GM18526 (cell line): ENCODE measurements at regions not wholly inside any gene's neighbourhood (a gene's known extent, or its start where the extent isn't known, plus 50 kb on each side); places are given as distances from the start of the nearest gene placed in this dataset.

Source experiments
- POLR2A ChIP-seq: IDR thresholded peaks from 3 replicates; pipeline ENCODE4 v1.6.1; 2011; ENCODE audit not compliant: insufficient read length; ENCODE audit errors: extremely low read depth

DNA sequence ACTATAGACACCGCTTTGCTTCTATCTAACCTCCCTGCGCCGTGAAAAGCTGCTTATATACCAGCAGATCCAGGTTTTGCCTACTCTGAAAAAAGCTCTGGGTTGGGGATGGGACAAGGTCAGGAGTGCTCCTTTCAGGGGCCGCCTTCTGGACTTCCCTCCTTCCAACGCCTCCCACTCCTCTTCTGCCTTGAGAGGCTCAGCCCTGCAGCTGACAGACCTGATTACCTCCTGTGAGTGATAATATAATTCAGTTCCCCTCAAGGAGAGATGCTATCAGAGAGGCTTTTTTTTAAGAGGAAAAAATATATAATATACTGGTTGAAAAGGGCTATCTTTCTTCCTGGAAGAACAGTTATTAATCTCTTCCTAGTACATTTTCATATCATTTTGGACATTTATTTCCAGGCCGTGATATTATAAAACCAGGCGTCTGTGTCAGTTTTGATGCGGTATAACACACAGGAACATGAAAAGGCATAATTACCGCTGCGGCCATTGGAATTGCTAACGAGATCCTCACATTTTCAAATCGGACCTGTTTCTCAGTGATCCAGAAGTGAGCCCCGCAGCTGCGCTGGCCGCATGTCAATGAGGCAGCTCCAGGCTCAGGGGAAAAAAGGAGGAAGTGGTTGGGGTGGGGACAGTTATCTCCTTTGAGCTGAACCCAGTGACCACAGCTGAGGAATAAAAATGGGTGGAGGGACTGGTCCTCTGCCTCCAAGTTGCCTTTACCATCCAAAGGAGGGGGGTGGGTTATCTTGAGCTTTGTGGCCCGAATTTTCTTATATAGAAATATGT lies 457.1 kb downstream of the TYW1 start:
- no peak for TF ChIP-seq POLR2A

DNA sequence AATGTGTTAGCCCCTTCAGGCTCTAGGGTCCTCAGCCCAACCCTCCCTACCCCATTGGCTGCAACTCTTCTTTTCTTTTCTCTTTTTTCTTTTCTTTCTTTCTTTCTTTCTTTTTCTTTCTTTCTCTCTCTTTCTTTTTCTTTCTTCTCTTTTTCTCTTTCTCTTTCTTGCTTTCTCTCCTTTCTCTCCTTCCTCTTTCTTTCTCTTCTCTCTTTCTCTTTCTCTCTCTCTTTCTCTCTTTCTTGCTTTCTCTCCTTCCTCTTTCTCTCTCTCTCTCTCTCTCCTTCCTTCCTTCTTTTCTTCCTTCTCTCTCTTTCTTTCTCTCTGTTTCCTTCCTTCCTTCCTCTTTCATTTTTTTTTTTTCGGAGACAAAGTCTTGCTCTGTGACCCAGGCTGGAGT lies 458.9 kb downstream of the TYW1 start:
- no peak for TF ChIP-seq POLR2A

GRCh38 chr7:67462781-67463191 lies 466.2 kb downstream of the TYW1 start:
- TF ChIP-seq POLR2A = no peak

DNA sequence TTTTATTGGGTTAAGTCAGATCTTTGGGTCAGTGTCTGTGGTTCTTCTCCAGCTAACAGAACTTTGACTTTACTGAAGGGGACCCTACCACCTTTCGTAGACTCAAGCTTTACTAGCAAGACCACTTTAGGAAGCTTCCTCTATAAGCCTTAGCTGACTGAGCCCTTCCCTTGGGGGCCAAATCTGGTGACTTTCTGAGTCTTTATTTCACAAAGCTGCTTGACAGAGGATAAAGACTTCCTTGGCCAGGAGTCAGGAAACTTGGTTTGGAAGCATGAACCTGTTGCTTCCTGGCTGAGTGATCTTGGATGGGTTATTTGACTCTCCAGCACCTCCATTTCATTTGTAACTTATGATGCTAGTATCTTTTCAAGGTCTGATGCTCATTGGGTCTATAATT lies 466.7 kb downstream of the TYW1 start:
- TF ChIP-seq POLR2A = no peak

DNA sequence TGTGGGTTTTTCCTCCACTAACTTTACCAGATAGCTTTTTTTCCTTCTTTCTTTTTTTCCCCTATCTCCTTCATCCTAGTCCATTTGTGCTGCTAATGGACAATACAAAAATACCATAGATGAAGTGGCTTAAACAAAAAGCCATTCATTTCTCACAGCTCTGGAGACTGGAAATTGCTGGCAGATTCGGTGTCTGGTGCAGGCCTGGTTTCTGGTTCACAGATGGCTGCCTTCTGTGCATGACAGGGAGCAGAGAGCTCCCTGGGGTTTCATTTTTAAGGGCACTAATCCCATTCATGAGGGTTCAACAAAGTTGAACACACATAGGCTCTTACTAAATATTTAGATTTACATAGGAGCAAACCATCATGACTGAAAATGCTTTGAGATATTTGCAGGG lies 467.4 kb downstream of the TYW1 start:
- no peak for TF ChIP-seq POLR2A

- no peak for TF ChIP-seq POLR2A
Measured at GRCh38 chr7:67466109-67466508, 469.5 kb downstream of the TYW1 start.

GRCh38 chr7:67470256-67470751 lies 473.7 kb downstream of the TYW1 start:
- TF ChIP-seq POLR2A = no peak

- TF ChIP-seq POLR2A = no peak
Measured at GRCh38 chr7:67475293-67475692, 478.7 kb downstream of the TYW1 start.

DNA sequence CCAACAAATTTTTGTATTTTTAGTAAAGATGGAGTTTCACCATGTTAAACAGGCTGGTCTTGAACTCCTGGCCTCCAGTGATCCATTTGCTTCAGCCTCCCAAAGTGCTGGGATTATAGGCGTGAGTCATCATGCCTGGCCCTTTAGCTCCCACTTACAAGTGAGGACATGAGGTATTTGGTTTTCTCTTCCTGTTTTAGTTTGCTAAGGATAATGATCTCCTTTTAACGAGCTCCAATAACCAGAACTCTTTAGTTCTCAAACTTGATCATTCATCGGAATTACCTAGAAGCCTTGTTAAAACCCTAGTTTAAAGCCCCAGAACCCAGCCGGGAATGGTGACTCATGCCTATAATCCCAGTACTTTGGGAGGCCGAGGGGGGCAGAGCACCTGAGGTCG lies 481.4 kb downstream of the TYW1 start:
- TF ChIP-seq POLR2A = no peak

DNA sequence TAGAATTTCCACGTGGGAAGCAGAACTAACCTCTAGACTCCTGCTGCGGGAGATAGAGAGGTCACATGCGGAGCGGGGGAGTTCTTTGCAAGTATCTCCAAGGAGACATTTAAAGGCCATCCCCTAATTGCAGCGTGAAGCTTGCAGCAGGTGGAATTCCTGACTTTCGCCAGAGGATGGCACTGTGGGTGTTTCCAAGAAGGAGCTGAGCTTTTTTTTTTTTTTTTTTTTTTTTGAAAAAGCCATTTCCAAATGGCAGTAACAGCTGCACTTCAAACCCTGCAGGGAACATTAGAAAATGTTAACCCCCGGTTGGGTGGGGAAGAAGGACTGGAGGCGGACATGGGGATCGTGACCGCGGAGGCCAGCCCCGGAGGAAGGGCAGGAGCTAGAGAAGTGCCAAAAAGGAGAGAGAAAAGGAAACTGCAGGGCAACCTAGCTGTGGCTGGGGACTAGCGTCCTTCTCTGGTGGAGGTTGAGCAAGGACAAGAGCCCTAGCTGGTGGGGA lies 487.7 kb downstream of the TYW1 start:
- TF ChIP-seq POLR2A = no peak

DNA sequence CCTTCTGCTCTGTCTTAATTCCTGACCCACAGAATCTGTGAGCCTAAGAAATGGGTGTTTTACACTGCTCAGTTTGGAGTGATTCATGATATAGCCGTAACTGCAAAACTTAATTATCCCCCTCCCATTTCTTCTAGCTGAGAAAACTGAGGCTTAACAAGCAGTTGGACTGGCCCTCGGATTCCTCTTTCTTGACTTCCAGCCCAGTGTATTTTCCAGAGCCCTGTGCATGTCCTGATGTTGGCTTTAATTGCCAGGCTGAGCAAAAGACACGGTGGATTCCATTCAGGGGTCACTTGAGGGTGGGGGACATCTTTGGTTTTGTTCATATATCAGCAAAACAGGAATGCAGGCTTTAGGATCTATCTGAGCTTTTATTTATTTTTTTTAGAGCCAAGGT lies 489.8 kb downstream of the TYW1 start:
- no peak for TF ChIP-seq POLR2A

DNA sequence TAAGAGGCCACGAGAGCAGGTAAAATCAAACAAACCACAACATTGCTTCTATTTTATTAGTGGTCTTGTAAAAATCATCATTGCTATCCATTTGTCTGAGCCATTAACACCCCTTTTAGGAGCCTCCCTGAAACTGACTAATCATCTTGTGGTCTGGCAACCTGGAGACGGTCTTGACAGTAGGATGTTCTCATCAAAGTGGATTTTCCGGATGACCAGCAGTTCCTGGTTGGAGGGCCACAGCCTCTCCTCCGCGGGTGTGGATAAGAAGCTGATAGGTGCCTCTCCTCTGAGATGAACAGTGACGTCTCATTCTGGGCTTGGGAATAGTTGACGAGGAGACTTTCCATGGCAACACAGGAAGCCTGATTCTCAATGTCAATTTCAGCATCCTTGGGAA lies 490.7 kb downstream of the TYW1 start:
- TF ChIP-seq POLR2A = no peak

- TF ChIP-seq POLR2A = no peak
Measured at GRCh38 chr7:67489881-67490280, 493.2 kb downstream of the TYW1 start.

DNA sequence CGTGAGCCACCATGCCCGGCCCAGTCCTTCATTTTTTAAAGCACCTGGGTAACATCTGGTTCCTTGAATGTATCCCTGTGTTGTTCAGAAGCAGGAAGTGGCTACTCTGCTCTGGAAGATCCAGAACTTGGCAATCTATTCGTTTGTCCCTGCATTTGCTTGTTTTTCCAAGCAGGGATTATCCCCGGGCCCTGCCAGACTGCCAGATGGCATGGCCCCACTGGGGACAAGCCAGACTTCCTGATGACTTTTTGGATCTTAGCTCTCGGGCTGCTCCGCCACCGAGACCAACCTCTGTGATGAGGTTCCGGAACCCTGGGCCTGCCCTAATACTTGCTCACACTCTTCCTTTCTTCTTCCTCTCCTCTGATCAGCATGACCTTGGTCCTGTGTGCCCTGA lies 496.7 kb downstream of the TYW1 start:
- no peak for TF ChIP-seq POLR2A

DNA sequence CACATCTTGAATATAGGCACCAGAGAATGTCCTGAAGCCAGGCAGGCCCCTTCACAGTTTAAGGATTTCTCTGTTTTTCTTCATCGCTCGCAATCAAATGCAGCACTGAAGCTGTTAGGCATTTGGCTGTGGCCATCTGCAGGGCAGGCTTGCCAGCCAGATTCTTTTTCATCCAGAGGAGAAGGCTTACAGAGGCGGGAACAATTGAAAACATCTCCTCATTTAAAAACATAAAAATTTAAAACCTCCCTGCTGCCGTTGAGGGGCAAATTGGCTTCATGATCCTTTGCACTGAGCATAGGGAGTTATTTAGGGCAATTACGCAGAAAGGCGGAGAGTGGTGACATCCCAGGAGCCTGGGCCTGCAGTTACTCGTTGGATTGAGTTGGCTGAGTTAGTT lies 500.0 kb downstream of the TYW1 start:
- no peak for TF ChIP-seq POLR2A

- TF ChIP-seq POLR2A = no peak
Measured at GRCh38 chr7:67502929-67503328, 506.3 kb downstream of the TYW1 start.

DNA sequence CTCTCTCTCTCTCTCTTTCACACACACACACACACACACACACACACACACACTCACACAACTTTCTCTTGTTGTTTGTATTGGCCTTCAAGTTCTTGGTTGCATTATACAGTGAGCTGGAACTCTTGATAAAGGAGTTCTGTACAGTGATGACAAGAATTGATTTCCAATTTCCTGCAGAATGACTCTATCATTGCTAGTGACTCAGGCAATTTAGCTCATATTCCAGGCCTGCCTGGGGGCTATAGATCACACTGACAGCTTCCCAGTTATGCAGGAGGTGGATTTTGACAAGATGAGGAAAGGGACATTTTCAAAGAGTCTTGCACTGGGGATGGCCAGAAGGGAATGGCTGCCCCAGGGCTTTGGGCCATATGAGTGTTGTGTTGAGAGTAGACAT lies 508.8 kb downstream of the TYW1 start:
- no peak for TF ChIP-seq POLR2A
